HEK293 (cell line): ENCODE measurements at regions not wholly inside any gene's neighbourhood (a gene's known extent, or its start where the extent isn't known, plus 50 kb on each side); places are given as distances from the start of the nearest gene placed in this dataset.

Experiments used
- CTCF ChIA-PET: fragments of 350-600 bp; formaldehyde crosslinking; extraction: SDS; loops from one replicate; lab custom pipeline; 2021; ENCODE audit warnings: antibody characterized with exemption; lab: Yijun Ruan, JAX
- POLR2A ChIA-PET: fragments of 300-600 bp; formaldehyde crosslinking; extraction: SDS; loops from one replicate; lab custom pipeline; 2020; ENCODE audit warnings: antibody characterized with exemption, inconsistent platforms; lab: Yijun Ruan, JAX
- H3K27ac ChIP-seq: fragments of 200-500 bp; sonication (Bioruptor generic); 2 replicates; pipeline ENCODE4 v1.5.1; 2014; ENCODE audit warnings: low read depth, low read length, control low read depth, inconsistent platforms; ENCODE audit errors: extremely low read depth
- H3K36me3 ChIP-seq, 2 experiments: fragments of 200-500 bp in 1 of 2; sonication (Bioruptor generic) in 1 of 2; 1 replicate in 1 of 2; 2 replicates in 1 of 2; pipeline ENCODE4 v1.5.1; 2014 to 2017; ENCODE audit warnings: inconsistent platforms in 2 of 2, low read length in 2 of 2; ENCODE audit not compliant: control insufficient read depth in 2 of 2, insufficient read depth in 1 of 2
- H3K4me1 ChIP-seq: fragments of 200-500 bp; sonication (Bioruptor generic); 2 replicates; pipeline ENCODE4 v1.5.1; 2014; ENCODE audit warnings: mild to moderate bottlenecking, low read length, inconsistent platforms; ENCODE audit not compliant: control insufficient read depth, insufficient read depth
- H3K4me3 ChIP-seq: 2 replicates; pipeline ENCODE4 v1.5.1; 2011; ENCODE audit warnings: low read depth, mild to moderate bottlenecking, control low read depth, low read length, moderate library complexity
- H3K9me3 ChIP-seq: fragments of 200-500 bp; sonication (Bioruptor generic); 2 replicates; pipeline ENCODE4 v1.5.1; 2014; ENCODE audit warnings: low read depth, low read length, inconsistent platforms; ENCODE audit not compliant: control insufficient read depth, insufficient read depth
- BCL11B ChIP-seq: fragments of 450-650 bp; formaldehyde crosslinking; IDR thresholded peaks from 2 replicates; pipeline ENCODE4 v1.5.1; 2016; ENCODE audit warnings: low read depth, missing biosample characterization, missing genetic modification characterization
- GLIS2 ChIP-seq: fragments of 450-650 bp; formaldehyde crosslinking; IDR thresholded peaks from 2 replicates; pipeline ENCODE4 v1.5.1; 2016; ENCODE audit warnings: missing biosample characterization, missing genetic modification characterization
- IKZF3 ChIP-seq: fragments of 450-650 bp; IDR thresholded peaks from 2 replicates; pipeline ENCODE4 v1.5.0; 2018; ENCODE audit warnings: missing biosample characterization, mild to moderate bottlenecking, missing genetic modification characterization, moderate library complexity
- KLF17 ChIP-seq: fragments of 450-650 bp; formaldehyde crosslinking; IDR thresholded peaks from 2 replicates; pipeline ENCODE4 v1.5.1; 2016; ENCODE audit warnings: missing biosample characterization, missing genetic modification characterization
- MEIS1 ChIP-seq: sonication (generic); formaldehyde crosslinking; IDR thresholded peaks from 2 replicates; pipeline ENCODE4 v1.8.1; 2022; ENCODE audit warnings: missing genetic modification reagents, mild to moderate bottlenecking, borderline replicate concordance
- PRDM4 ChIP-seq: fragments of 450-650 bp; formaldehyde crosslinking; IDR thresholded peaks from 2 replicates; pipeline ENCODE4 v1.5.1; 2017; ENCODE audit warnings: missing biosample characterization, missing genetic modification characterization
- SCRT1 ChIP-seq: fragments of 450-650 bp; formaldehyde crosslinking; IDR thresholded peaks from 2 replicates; pipeline ENCODE4 v1.5.1; 2016; ENCODE audit warnings: missing biosample characterization, missing genetic modification characterization, borderline replicate concordance
- TCF7L2 ChIP-seq: IDR thresholded peaks from 2 replicates; pipeline ENCODE4 v1.6.1; 2011; ENCODE audit warnings: low read depth, mild to moderate bottlenecking, inconsistent platforms, low read length, moderate library complexity, borderline replicate concordance
- ZBTB1 ChIP-seq: fragments of 450-650 bp; formaldehyde crosslinking; IDR thresholded peaks from 2 replicates; pipeline ENCODE4 v1.5.1; 2016; ENCODE audit warnings: missing biosample characterization, missing genetic modification characterization
- ZBTB21 ChIP-seq: fragments of 450-650 bp; formaldehyde crosslinking; IDR thresholded peaks from 2 replicates; pipeline ENCODE4 v1.5.1; 2017; ENCODE audit warnings: missing biosample characterization, missing genetic modification characterization
- ZBTB8A ChIP-seq: fragments of 450-650 bp; formaldehyde crosslinking; IDR thresholded peaks from 2 replicates; pipeline ENCODE4 v1.5.1; 2016; ENCODE audit warnings: missing biosample characterization, missing genetic modification characterization
- ZIC2 ChIP-seq: fragments of 450-650 bp; formaldehyde crosslinking; IDR thresholded peaks from 2 replicates; pipeline ENCODE4 v1.5.1; 2016; ENCODE audit warnings: missing biosample characterization, missing genetic modification characterization
- ZNF10 ChIP-seq: fragments of 450-650 bp; formaldehyde crosslinking; IDR thresholded peaks from 2 replicates; pipeline ENCODE4 v1.5.1; 2017; ENCODE audit warnings: missing biosample characterization, missing genetic modification characterization
- ZNF112 ChIP-seq: fragments of 450-650 bp; formaldehyde crosslinking; IDR thresholded peaks from 2 replicates; pipeline ENCODE4 v1.5.0; 2017; ENCODE audit warnings: missing biosample characterization, missing genetic modification characterization
- ZNF146 ChIP-seq: fragments of 450-650 bp; formaldehyde crosslinking; IDR thresholded peaks from 2 replicates; pipeline ENCODE4 v1.5.1; 2016; ENCODE audit warnings: missing biosample characterization, missing genetic modification characterization
- ZNF16 ChIP-seq: fragments of 450-650 bp; formaldehyde crosslinking; IDR thresholded peaks from 2 replicates; pipeline ENCODE4 v1.5.1; 2016; ENCODE audit warnings: low read depth, missing biosample characterization, missing genetic modification characterization
- ZNF169 ChIP-seq: fragments of 450-650 bp; formaldehyde crosslinking; IDR thresholded peaks from 2 replicates; pipeline ENCODE4 v1.5.1; 2016; ENCODE audit warnings: missing biosample characterization, missing genetic modification characterization
- ZNF248 ChIP-seq: fragments of 450-650 bp; formaldehyde crosslinking; IDR thresholded peaks from 2 replicates; pipeline ENCODE4 v1.5.1; 2017; ENCODE audit warnings: missing biosample characterization, missing genetic modification characterization
- ZNF324 ChIP-seq: fragments of 450-650 bp; formaldehyde crosslinking; IDR thresholded peaks from 2 replicates; pipeline ENCODE4 v1.5.1; 2016; ENCODE audit warnings: missing biosample characterization, missing genetic modification characterization
- ZNF391 ChIP-seq: fragments of 450-650 bp; formaldehyde crosslinking; IDR thresholded peaks from 2 replicates; pipeline ENCODE4 v1.5.1; 2016; ENCODE audit warnings: low read depth, missing biosample characterization, missing genetic modification characterization, borderline replicate concordance
- ZNF394 ChIP-seq: fragments of 450-650 bp; formaldehyde crosslinking; IDR thresholded peaks from 2 replicates; pipeline ENCODE4 v1.5.1; 2016; ENCODE audit warnings: missing biosample characterization, missing genetic modification characterization, mild to moderate bottlenecking, moderate library complexity, borderline replicate concordance
- ZNF416 ChIP-seq: fragments of 450-650 bp; formaldehyde crosslinking; IDR thresholded peaks from 2 replicates; pipeline ENCODE4 v1.5.1; 2016; ENCODE audit warnings: missing biosample characterization, missing genetic modification characterization
- ZNF433 ChIP-seq: fragments of 450-650 bp; formaldehyde crosslinking; IDR thresholded peaks from 2 replicates; pipeline ENCODE4 v1.5.1; 2016; ENCODE audit warnings: missing biosample characterization, missing genetic modification characterization, low read depth
- ZNF488 ChIP-seq: fragments of 450-650 bp; formaldehyde crosslinking; IDR thresholded peaks from 2 replicates; pipeline ENCODE4 v1.5.1; 2016; ENCODE audit warnings: missing biosample characterization, missing genetic modification characterization
- ZNF501 ChIP-seq: fragments of 450-650 bp; formaldehyde crosslinking; IDR thresholded peaks from 2 replicates; pipeline ENCODE4 v1.5.1; 2016; ENCODE audit warnings: missing biosample characterization, missing genetic modification characterization
- ZNF510 ChIP-seq: fragments of 450-650 bp; formaldehyde crosslinking; IDR thresholded peaks from 2 replicates; pipeline ENCODE4 v1.5.1; 2018; ENCODE audit warnings: mild to moderate bottlenecking, missing genetic modification characterization, missing biosample characterization; ENCODE audit not compliant: insufficient replicate concordance
- ZNF548 ChIP-seq: fragments of 450-650 bp; formaldehyde crosslinking; IDR thresholded peaks from 2 replicates; pipeline ENCODE4 v1.5.1; 2016; ENCODE audit warnings: missing biosample characterization, missing genetic modification characterization
- ZNF571 ChIP-seq: fragments of 450-650 bp; formaldehyde crosslinking; IDR thresholded peaks from 2 replicates; pipeline ENCODE4 v1.5.0; 2017; ENCODE audit warnings: missing biosample characterization, missing genetic modification characterization
- ZNF639 ChIP-seq: fragments of 450-650 bp; formaldehyde crosslinking; IDR thresholded peaks from 2 replicates; pipeline ENCODE4 v1.5.1; 2016; ENCODE audit warnings: missing biosample characterization, missing genetic modification characterization
- ZNF658 ChIP-seq: fragments of 450-650 bp; formaldehyde crosslinking; IDR thresholded peaks from 2 replicates; pipeline ENCODE4; 2016; ENCODE audit warnings: missing biosample characterization, missing genetic modification characterization
- ZNF692 ChIP-seq: fragments of 450-650 bp; formaldehyde crosslinking; IDR thresholded peaks from 2 replicates; pipeline ENCODE4 v1.5.1; 2016; ENCODE audit warnings: missing biosample characterization, missing genetic modification characterization
- ZNF792 ChIP-seq: fragments of 450-650 bp; formaldehyde crosslinking; IDR thresholded peaks from 2 replicates; pipeline ENCODE4 v1.5.1; 2016; ENCODE audit warnings: missing biosample characterization, missing genetic modification characterization
- ZSCAN23 ChIP-seq: fragments of 450-650 bp; formaldehyde crosslinking; IDR thresholded peaks from 2 replicates; pipeline ENCODE4 v1.5.1; 2016; ENCODE audit warnings: missing biosample characterization, missing genetic modification characterization
- TF ChIP-seq, protein P1 (sequence below): fragments of 450-650 bp; formaldehyde crosslinking; conservative IDR thresholded peaks from 2 replicates; pipeline ENCODE4 v1.5.1; 2016; ENCODE audit warnings: low read depth, missing biosample characterization, missing genetic modification characterization

DNA sequence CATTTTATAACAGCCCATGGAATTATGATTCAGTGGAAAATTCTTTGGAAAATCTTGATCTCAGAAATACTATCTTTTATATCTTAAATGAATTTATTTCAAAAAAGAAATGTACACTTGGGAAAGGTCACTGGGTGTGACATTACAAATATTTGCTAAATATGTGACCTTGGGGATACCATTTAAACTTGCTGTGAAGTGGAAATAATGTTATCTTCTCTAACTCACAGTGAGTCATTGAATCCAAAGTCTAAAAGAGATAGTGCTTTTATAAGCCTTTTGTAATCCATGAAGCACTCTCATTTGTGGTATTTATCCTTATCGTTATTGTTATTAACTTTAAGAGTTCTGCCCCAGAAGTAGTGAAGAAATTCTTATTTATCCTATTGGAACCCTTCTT is 289.8 kb upstream of the SEMA6D start (continued):
- TF ChIP-seq, protein P1, sequence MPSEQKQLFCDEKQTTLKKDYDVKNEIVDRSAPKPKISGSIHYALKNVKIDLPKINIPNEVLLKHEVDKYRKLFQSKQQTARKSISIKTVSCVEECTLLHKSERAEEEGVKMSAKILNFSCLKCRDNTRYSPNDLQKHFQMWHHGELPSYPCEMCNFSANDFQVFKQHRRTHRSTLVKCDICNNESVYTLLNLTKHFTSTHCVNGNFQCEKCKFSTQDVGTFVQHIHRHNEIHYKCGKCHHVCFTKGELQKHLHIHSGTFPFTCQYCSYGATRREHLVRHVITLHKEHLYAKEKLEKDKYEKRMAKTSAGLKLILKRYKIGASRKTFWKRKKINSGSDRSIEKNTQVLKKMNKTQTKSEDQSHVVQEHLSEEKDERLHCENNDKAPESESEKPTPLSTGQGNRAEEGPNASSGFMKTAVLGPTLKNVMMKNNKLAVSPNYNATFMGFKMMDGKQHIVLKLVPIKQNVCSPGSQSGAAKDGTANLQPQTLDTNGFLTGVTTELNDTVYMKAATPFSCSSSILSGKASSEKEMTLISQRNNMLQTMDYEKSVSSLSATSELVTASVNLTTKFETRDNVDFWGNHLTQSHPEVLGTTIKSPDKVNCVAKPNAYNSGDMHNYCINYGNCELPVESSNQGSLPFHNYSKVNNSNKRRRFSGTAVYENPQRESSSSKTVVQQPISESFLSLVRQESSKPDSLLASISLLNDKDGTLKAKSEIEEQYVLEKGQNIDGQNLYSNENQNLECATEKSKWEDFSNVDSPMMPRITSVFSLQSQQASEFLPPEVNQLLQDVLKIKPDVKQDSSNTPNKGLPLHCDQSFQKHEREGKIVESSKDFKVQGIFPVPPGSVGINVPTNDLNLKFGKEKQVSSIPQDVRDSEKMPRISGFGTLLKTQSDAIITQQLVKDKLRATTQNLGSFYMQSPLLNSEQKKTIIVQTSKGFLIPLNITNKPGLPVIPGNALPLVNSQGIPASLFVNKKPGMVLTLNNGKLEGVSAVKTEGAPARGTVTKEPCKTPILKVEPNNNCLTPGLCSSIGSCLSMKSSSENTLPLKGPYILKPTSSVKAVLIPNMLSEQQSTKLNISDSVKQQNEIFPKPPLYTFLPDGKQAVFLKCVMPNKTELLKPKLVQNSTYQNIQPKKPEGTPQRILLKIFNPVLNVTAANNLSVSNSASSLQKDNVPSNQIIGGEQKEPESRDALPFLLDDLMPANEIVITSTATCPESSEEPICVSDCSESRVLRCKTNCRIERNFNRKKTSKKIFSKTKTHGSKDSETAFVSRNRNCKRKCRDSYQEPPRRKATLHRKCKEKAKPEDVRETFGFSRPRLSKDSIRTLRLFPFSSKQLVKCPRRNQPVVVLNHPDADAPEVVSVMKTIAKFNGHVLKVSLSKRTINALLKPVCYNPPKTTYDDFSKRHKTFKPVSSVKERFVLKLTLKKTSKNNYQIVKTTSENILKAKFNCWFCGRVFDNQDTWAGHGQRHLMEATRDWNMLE (tag by site-specific recombination), result no peak
- TF ChIP-seq ZNF248 (tag by site-specific recombination) (no peak), IKZF3 (tag by site-specific recombination) (no peak), ZNF169 (tag by site-specific recombination) (no peak), ZBTB21 (tag by site-specific recombination) (no peak), ZNF488 (tag by site-specific recombination) (no peak)

DNA sequence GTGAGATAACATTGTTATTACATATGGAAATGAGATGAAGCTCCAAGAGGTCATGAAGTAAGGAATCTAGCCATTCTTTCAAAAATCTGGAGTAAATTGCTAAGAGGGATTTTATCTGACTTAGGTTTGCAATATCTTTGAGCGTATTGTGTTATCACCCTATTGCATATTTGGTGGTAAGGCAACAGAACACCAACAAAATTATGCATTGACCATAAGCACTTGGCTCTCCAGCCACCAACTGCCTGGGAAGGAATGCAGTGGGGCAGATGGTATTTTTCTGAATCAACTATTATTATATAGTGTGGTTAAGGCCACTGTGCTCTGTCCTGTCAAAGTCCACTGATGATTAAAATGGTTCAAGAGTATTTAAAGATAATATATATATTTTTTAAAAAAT is 287.9 kb upstream of the SEMA6D start:
- CTCF ChIA-PET, result no interaction called here
- POLR2A ChIA-PET, result no interaction called here

GRCh38 chr15:47431501-47431900 is 285.8 kb upstream of the SEMA6D start:
- no peak overlapping the region for H3K4me3 ChIP-seq
- H3K4me1 ChIP-seq, result no peaks in the 10 kb centered on the region
- ChIA-PET CTCF (no interaction called here), POLR2A (no interaction called here)
- no peak overlapping the region for H3K27ac ChIP-seq
- no peaks in the 10 kb centered on the region for H3K9me3 ChIP-seq
- H3K36me3 ChIP-seq, result no peaks in the 10 kb centered on the region
- TF ChIP-seq ZIC2 (tag by site-specific recombination), result no peak
- TF ChIP-seq ZNF639, result no peak
- no peak for TF ChIP-seq ZNF692 (tag by site-specific recombination)
- no peak for TF ChIP-seq ZNF571
- no peak for TF ChIP-seq PRDM4 (tag by site-specific recombination)
- TF ChIP-seq ZNF394 (tag by site-specific recombination), result no peak
- no peak for TF ChIP-seq ZNF324 (tag by site-specific recombination)
- no peak for TF ChIP-seq ZSCAN23 (tag by site-specific recombination)

More for the DNA sequence above, 287.9 kb upstream of the SEMA6D start:
- Histone ChIP-seq H3K27ac (no peak overlapping the region), H3K4me3 (no peak overlapping the region), H3K9me3 (no peaks in the 10 kb centered on the region), H3K36me3 (no peaks in the 10 kb centered on the region), H3K4me1 (no peaks in the 10 kb centered on the region)
- TF ChIP-seq ZNF548, result no peak
- TF ChIP-seq ZNF146, result no peak
- TF ChIP-seq ZNF10 (tag by site-specific recombination), result no peak
- TF ChIP-seq ZNF416 (tag by site-specific recombination), result no peak
- no peak for TF ChIP-seq ZNF16 (tag by site-specific recombination)
- no peak for TF ChIP-seq ZNF501
- TF ChIP-seq GLIS2 (tag by site-specific recombination), result no peak
- no peak for TF ChIP-seq SCRT1 (tag by site-specific recombination)
- no peak for TF ChIP-seq ZBTB8A (tag by site-specific recombination)
- no peak for TF ChIP-seq ZNF510 (tag by site-specific recombination)
- TF ChIP-seq ZNF792 (tag by site-specific recombination), result no peak
- TF ChIP-seq ZNF433, result no peak
- TF ChIP-seq ZBTB1 (tag by site-specific recombination), result no peak
- TF ChIP-seq KLF17 (tag by site-specific recombination), result no peak
- TF ChIP-seq ZNF658 (tag by site-specific recombination), result no peak
- TF ChIP-seq BCL11B (tag by site-specific recombination), result no peak
- no peak for TF ChIP-seq TCF7L2
- no peak for TF ChIP-seq MEIS1 (CRISPR knock-in tag)
- TF ChIP-seq ZNF391 (tag by site-specific recombination), result no peak
- TF ChIP-seq ZNF112 (tag by site-specific recombination), result no peak
